IPS DF 4.7 (cell line): ENCODE measurements at regions not wholly inside any gene's neighbourhood (a gene's known extent, or its start where the extent isn't known, plus 50 kb on each side); places are given as distances from the start of the nearest gene placed in this dataset.
"Not testable (repeated sequence)": the region's sequence is repeated elsewhere in the genome, so short reads cannot be mapped to it uniquely, and the experiment has no call there.

Experiments used
- DNase-seq: peaks from one replicate; pipeline ENCODE4 v3.0.0-alpha.2; 2013; ENCODE audit warnings: low spot score; ENCODE audit errors: extremely low read depth

DNA sequence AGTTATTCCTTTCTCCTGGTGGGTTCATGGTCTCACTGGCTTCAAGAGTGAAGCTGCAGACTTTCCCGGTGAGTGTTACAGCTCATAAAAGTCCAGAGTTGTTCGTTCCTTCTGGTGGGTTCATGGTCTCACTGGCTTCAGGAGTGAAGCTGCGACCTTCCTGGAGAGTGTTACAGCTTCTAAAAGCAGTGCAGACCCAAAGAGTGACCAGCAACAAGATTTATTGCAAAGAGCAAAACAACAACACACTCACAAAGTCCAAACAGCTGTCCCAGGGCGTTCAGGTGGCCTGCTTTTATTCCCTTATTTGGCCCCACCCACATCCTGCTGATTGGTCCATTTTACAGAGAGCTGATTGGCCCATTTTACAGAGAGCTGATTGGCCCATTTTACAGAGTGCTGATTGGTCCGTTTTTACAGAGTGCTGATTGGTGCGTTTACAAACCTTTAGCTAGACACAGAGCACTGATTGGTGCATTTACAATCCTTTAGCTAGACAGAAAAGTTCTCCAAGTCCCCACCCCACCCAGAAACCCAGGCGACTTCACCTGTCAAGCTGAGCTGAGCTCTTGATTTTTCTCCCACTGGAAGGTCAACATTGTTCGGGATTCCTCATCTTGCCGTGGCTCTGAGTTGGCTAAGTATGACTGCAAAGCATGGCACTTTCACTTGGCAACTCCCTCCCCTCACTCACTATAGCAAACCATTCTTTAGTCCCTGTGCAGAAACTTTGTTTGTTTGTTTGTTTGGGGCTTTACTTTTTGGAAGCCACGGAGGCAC lies 87.3 kb upstream of the EEPD1 start:
- not testable (repeated sequence) for DNase-seq

DNA sequence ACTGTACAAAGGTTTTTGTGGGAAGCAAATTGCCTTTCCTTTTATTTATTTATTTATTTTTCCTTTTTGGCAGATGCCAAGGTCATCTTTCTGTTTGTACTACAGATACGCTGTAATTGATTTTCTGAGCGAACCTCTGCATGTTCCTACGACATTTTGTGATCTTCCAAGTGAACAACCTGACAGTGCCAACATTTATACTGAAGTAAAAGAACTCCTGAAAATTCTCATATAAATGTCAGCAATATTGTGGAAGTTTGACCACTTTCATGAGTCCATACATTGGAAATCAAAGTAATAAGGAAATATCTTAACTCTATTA lies 86.8 kb upstream of the EEPD1 start:
- no peak for DNase-seq

DNA sequence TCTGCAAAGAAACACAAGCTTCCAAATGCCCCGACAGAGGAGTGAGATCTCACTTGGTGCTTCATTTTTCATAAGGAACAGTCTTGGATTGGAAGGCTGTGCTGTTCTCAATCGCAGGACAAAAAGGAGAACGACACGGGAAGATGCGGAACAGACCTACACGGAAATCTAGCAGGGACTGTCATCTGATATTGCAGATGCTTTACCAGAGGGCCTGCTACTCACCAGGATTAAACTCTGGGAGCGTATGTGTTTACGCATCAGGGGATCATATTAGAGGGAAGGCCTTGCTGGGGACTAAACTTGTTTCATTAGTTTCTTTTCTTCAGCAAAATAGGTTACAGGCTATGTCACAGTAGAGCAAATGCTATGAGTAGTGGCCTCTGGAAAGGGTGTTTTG lies 82.8 kb upstream of the EEPD1 start:
- DNase-seq: no peak

DNA sequence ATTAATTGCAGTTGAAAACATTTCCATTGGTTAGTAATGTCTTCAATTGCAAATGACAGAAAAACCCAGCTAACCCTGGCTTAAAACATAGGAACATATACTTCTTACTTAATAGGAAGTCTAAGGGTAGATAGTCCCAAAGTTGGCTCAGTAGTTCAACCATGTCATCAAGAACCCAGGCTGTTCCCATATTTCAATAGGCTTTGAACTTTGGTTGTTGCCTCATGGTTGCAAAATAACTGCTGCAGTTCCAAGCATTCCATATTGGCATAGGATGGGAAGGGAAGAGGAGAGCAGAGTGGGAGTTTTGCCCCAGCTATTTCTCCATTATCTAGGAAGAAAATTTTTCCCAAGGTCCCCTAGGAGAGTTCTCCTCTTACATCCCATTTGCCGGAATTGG lies 81.4 kb upstream of the EEPD1 start:
- no peak for DNase-seq

DNA sequence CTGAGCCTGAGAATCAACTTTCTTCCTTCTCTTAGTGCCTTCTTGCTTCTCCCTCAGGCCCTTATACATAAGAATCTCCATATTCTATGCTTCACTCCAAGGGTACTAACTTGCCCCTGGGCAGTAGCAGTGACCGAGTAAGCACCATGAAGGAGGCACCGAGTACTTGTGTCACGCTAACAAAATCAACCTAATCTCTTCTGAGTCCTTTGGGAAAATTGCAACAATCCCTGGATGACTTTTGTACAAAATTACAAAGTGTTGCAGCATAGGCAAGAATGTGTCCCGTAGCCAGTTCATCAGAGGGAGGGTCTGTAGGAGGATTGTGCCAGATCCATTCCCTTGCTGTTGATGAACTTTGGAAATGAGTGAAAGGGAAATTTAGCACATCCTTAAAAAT lies 80.4 kb upstream of the EEPD1 start:
- DNase-seq: no peak

DNA sequence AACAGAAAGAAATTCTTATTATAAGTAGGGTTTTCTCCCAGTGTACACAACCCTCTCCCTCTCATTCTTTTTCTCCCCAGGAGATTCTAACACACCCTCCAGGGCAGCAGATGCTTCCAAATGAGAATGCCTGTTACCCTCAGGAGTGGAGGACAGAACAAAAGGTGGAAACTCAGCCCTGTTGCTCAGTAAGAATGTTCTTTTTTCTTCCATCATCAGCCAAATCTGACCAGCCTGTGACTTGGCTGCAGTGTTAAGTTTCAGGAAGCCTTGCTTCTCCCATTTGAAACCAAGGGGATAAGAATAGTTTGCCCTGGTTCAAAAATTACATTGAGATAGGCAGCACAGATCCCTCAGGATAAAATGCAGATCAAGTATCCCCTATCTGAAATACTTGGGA lies 77.5 kb upstream of the EEPD1 start:
- no peak for DNase-seq

DNA sequence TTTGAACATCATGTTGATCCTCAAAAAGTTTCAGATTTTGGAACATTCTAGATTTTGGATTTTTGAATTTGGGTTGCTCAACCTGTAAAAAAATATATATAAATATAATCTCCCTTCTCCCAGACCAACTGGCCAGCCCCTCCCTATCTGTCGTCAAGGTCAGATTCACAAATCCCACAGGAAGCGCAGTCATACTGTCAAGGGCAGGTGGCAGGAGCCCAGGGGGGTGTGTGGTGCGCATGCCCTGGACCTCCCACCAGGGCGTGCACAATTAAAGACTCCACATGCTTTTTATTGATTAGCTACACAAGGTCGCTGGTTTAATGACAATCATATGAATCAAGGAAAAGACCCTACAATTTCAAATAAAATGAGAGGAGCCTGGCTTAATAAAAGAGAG lies 77.0 kb upstream of the EEPD1 start:
- DNase-seq: no peak

DNA sequence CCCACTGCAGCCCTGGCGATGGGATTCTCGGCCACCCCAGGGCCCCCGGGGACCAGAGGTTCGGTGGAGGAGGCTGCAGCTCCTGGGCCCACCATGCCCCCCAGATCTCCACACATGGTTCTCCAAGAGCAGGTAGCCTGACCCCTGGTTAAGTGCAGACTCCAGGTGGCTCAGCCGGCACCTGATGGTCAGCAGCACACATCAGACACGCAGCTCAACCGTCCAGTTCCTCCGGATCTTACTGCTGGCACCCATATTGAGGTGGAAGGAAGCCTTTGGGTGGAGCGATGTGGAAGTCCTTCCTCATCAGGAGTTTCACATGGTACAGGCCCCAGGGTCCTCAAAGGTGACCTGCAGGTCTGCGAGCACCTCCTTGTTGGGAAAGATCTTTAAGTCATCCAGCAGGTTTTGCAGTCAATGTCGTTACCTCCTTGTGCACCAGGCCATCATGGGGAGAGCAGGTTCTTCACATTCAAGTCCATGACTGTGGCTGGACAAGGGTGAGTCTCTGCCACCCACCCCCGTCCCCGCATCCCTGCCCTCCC lies 74.2 kb upstream of the EEPD1 start:
- DNase-seq: no peak

DNA sequence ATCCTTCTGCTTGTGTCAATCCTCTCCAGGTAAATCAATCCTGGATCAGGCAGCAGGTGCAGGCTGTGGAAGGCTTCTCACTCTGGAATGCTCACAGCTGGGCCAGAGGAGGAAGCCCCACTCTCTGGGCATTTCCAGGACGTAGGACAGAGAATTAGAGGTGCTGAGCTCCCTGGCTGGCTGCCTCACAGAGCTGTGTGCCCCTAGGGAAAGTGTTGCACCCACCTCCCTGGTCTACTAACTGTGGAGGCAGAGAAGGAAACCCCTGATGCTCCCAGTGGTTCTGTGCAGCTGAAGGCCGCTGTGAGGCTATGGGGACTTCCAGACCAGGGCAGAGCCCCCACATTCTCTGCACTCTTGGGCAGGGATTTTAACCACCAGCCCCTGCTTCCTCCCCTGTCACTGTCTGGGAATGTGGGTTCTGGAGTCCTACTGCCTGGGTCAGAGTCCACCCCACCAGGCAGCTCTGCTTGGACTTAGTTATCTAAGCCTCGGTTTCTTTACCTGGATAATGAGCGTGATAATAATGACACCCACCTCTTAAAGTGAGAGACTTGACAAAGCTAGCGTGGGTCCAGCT lies 73.5 kb upstream of the EEPD1 start:
- DNase-seq: no peak

DNA sequence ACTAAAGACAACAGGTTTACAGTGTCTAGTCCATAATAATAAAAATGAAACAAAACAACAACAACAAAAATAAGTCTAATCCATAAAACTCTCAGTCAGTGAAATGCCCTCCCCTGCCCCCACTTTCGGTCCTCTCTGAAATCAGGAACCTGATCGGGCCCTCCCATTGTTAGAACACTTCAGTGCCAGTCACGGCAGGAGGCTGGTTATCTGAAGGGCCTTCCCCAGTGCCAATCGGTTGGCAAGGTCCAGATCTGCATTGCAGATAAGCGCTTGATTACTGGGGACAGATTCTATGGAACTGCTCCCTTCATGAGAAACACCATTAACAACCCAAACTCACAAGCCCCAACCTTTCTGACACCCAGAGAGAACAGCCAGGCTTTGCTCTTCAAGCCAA lies 72.2 kb upstream of the EEPD1 start:
- no peak for DNase-seq

DNA sequence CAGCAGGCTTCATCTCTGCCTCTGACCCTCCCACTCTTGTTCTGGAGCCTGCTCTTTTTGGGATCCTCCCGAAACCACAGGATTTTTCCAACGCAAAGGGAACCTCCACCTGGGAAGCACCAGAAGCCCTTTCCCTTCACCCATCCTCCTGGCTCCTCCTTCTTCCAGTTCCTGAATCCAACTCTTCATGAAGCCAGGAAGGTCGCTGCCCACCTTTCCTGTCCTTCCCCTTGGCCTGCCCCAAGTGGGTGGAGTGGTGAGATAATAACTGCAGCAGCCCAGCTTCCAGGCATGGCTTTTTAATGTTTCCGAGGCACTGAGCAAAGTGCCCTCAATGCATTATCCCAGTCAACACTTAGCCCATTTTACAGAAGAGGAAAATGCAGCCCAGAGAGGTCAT lies 70.8 kb upstream of the EEPD1 start:
- DNase-seq: no peak

DNA sequence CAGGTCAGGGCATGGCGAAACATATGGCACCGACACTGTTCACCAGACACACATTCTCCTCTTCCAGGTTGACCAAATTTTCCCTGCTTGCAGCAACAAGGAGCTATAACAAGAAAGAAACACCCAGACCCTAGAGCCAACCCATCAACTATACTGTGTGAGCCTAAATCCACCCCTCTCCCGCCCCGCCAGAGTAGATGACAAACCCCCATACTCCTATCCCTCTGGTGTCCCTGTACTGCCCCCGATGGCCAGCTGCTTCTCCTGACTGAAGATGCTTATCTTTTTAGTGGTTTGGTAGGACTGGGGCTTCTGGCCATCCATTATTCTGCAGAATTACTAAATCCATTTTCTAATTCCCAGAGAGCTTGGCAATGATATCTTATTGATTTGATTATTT lies 70.1 kb upstream of the EEPD1 start:
- no peak for DNase-seq

DNA sequence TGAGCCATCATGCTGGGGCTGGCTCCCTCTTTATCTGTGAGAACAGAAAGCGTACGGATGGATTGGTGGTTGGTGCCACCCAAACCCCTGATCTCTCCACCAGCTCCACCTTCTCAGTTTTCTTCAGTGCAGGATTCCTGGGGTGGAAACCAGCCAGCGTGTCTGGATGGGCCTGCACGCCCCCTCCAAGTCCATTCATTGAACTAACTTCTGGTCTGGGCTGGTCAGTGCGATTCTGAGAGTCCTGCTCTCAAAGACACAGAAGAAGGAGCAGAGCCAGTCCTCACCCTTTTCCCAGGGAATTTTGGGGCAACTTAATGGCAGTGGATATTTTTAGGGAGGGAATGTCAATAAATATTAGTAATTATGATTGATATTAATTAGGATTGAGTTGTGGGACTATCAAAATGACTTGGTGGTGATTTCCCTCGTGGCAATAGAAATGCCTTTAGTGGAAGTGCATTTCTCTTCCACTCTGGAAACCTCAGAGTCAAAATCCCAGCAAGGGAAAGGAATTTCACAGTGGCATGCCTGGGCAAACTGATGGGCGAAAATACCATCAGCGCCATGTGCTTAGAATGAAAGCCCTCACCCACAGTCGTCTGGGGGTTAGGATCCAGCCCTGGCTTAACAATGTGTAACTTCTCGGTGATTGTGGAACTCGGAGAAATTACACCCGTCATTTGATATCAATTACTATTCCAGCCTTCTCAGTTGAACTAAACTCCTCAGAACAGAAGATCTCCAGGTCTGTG lies 69.3 kb upstream of the EEPD1 start:
- no peak for DNase-seq

DNA sequence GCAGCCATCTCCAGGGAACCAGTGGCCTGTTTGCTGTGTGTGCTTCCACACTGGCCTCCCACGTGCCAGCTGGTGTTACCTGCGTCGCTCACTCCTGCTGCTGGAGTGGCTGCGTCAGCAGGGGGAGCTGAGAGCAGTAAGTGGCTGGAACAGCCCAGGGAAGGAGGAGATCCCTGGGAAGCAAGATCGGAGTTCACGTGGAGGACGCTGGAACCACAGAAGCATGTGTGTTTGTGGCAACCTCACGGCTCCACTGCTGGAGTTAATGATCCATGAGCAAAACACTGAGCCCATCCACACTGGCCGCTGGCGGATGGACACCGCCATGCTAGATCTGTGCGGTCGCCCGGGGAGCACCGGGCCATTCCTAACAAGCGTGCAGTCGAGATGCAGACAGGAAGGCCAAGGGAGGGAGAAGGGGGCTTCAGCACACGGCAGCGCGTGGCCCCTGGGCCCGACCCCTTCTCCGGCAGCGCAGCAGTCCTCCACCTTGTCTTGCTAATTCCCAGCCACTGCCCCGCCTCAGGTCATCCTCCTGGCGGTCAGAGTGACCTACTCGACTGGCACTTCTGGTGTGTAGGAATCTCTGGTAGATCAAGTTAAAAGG lies 68.5 kb upstream of the EEPD1 start:
- no peak for DNase-seq

DNA sequence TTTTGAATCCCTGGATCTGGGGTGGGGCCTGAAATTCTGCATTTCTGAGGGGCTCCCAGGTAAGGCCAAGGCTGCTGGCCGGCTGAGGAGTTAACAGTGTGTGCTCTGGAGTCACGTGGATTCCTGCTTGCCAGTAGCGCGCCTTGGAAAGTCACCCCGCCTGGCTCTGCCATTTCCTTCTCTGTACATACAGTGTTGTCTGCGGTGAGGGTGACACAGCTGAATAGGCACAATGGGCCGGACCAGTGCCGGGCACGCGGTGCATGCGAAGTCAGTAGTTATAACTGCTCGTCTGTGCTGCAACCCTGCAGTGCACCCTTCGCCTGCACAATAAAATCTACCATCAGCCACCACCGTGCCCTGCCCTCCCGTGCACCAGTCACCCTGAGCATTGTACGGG lies 68.0 kb upstream of the EEPD1 start:
- DNase-seq: no peak

DNA sequence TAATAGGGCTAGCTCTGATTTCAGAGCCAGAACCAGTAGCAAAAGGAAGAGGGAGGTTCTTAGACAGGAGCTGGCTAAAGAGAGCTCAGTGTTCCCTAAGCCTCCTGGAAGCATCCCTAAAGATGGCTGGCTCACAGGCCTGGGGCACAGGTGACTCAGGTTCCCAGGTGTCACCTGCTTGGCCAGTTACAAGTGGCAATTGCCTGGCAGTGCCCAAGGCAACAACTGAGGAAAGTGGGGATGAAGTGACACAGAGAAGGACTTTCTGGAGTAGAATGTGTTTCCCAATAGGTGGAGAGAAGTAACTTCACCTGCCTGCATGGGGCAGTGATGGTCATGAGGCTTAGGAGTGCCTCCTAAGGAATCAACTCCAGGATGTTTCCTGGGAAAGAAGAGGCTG lies 66.5 kb upstream of the EEPD1 start:
- DNase-seq: no peak

DNA sequence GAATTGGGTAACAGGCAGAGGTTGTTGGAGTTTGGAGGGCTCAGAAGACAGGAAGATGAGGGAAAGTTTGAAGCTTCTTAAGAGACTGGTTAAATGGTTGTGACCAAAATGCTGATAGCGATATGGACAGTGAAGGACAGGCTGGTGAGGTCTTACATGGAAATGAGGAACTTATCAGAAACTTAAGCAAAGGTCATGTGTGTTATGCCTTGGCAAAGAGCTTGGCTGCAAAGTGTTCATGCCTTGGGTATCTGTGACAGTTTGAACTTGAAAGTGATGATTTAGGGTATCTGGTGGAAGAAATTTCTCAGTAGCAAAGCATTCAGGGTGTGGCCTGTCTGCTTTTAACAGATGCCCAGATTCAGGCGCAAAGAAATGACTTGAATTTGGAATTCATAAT lies 64.5 kb upstream of the EEPD1 start:
- DNase-seq: no peak

DNA sequence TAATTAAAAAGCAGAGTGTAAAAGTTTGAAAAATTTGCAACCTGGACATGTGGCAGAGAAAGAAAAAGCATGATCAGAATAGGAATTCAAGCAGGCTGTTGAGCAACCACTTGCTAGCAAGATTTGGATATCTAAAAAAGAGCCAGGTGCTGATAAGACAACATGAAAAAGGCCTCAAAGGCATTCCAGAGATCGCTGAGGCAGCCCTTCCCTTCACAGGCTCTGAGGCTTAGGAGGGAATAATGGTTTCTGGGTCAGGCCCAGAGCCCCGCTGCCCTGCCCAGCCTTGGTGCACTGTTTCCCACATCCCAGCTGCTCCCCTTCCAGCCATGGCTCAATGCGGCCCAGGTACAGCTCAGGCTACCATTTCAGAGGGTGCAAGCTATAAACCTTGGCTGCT lies 64.1 kb upstream of the EEPD1 start:
- no peak for DNase-seq

DNA sequence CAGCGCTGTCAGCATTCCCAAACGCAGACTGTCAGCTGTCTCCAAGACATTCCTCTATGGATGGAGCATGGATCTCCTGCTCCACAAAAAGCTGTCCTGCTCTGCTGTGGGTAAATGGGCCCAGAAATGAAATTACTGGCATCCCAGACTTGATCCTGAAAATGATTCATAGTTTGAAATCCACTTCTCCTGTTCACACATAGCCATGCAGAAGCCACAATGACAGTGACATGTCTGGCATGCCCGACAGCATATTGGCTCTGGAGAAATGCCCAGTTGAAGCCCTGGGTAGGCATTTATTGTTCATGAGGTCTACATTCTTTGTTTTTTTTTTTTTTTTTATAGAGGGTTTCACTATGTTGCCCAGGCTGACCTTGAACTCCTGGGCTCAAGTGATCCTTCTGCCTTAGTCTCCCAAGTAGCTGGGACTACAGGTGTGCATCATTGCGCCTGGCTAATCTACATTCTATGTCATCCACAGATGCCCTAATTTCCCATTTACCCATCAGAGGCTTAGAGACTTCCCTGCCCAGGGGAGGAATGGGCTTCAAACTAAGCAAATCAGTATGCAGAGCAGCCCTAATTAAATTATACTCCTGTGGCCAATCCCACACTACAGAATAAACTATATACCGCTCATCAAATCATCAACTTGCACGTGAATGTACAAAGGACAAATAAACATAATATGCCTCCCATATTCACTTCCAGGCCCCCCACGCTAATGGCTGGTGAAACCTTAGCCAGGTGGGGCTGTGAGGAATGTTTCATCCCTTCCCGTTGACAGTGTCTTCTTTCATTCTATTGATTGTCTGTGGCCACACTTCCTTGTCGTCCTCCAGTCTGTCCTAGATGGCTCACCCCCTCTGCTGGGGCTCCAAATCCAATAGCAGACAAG lies 61.8 kb upstream of the EEPD1 start:
- DNase-seq: no peak

DNA sequence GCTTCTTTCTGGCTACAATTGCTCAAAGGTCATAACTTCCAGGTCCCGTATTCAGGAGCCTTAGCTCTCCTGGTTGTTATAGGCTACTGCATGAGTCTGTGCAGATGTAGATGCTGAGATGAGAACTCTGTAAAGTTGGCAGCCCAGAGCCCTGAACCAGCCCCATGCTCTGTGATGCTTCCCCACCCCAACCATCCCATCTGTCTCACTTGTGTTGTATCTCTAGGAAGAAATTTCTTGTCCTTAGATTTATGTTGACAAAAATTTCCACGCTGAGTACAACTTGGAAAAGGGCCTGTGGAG lies 61.2 kb upstream of the EEPD1 start:
- no peak for DNase-seq

DNA sequence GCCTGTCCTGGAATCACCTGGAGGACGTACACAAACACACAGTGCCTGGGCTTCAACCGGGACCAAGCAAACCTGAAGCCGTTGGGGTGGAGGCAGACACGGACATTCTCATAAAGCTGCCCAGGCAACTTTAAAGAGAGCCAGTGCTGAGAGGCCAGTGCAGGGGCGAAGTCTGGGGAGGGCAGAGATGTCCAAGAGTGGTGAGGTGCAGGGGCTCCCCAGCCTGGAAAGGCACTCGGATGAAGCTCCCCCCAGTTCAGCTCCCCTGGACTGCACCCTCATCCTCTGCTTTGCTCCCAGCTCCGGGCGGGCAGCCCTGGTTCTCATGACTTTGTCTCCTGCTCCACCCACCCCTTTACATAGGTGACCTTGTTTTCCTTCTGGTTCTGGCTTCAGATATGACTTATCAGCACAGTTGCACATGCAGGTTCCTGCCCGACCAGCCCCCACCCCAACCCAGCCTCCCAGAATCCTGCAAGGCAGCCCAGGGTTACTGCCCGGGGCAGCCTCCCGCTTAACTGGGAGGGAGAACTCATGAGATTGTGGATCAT lies 60.8 kb upstream of the EEPD1 start:
- DNase-seq: no peak
